NCI-H226 (cell line): ENCODE measurements at regions not wholly inside any gene's neighbourhood (a gene's known extent, or its start where the extent isn't known, plus 50 kb on each side); places are given as distances from the start of the nearest gene placed in this dataset.
"Not testable (repeated sequence)": the region's sequence is repeated elsewhere in the genome, so short reads cannot be mapped to it uniquely, and the experiment has no call there.

Experiments
- DNase-seq: peaks from one replicate; pipeline ENCODE4 v3.0.0-alpha.2; 2015

GRCh38 chr1:188672153-188672552 is 1805.5 kb downstream of the BRINP3 start:
- DNase-seq: no peak

- no peak for DNase-seq
Observed at GRCh38 chr1:188689542-188689941, 1788.1 kb downstream of the BRINP3 start.

GRCh38 chr1:188700116-188700515 is 1777.5 kb downstream of the BRINP3 start:
- no peak for DNase-seq

- peak; percentile 79 for DNase-seq
Observed at GRCh38 chr1:188706742-188707141, 1770.9 kb downstream of the BRINP3 start.

GRCh38 chr1:188708795-188709535 is 1768.7 kb downstream of the BRINP3 start:
- no peak for DNase-seq

GRCh38 chr1:188715566-188715965 is 1762.1 kb downstream of the BRINP3 start:
- no peak for DNase-seq

GRCh38 chr1:188719735-188720134 is 1757.9 kb downstream of the BRINP3 start:
- DNase-seq: no peak

GRCh38 chr1:188723332-188724020 is 1754.2 kb downstream of the BRINP3 start:
- DNase-seq: peak; percentile 5

- DNase-seq: no peak
Observed at GRCh38 chr1:188729039-188729438, 1748.6 kb downstream of the BRINP3 start.

GRCh38 chr1:188735567-188735966 is 1742.1 kb downstream of the BRINP3 start:
- no peak for DNase-seq

GRCh38 chr1:188749275-188749674 is 1728.4 kb downstream of the BRINP3 start:
- DNase-seq: not testable (repeated sequence)

- not testable (repeated sequence) for DNase-seq
Observed at GRCh38 chr1:188752027-188752426, 1725.6 kb downstream of the BRINP3 start.

- DNase-seq: not testable (repeated sequence)
Observed at GRCh38 chr1:188757747-188758146, 1719.9 kb downstream of the BRINP3 start.

GRCh38 chr1:188761226-188761625 is 1716.4 kb downstream of the BRINP3 start:
- no peak for DNase-seq

GRCh38 chr1:188762166-188762743 is 1715.4 kb downstream of the BRINP3 start:
- no peak for DNase-seq

GRCh38 chr1:188763541-188763940 is 1714.1 kb downstream of the BRINP3 start:
- DNase-seq: peak; percentile 63

GRCh38 chr1:188769181-188769580 is 1708.5 kb downstream of the BRINP3 start:
- DNase-seq: no peak

GRCh38 chr1:188769936-188770335 is 1707.7 kb downstream of the BRINP3 start:
- DNase-seq: no peak

- DNase-seq: peak; percentile 18
Observed at GRCh38 chr1:188778578-188778977, 1699.1 kb downstream of the BRINP3 start.

GRCh38 chr1:188782220-188782841 is 1695.3 kb downstream of the BRINP3 start:
- DNase-seq: peak; percentile 39

- DNase-seq: no peak
Observed at GRCh38 chr1:188794969-188795368, 1682.7 kb downstream of the BRINP3 start.

GRCh38 chr1:188812153-188812552 is 1665.5 kb downstream of the BRINP3 start:
- not testable (repeated sequence) for DNase-seq

GRCh38 chr1:188812836-188813573 is 1664.7 kb downstream of the BRINP3 start:
- DNase-seq: not testable (repeated sequence)
